GM12878 (cell line): ENCODE measurements at regions not wholly inside any gene's neighbourhood (a gene's known extent, or its start where the extent isn't known, plus 50 kb on each side); places are given as distances from the start of the nearest gene placed in this dataset.

Source experiments
- REST ChIP-seq: IDR thresholded peaks from 2 replicates; pipeline ENCODE4 v1.6.1; 2012; ENCODE audit warnings: mild to moderate bottlenecking, low read depth, low read length
- SREBF2 ChIP-seq: IDR thresholded peaks from 2 replicates; pipeline ENCODE4 v1.6.1; 2012; ENCODE audit warnings: mild to moderate bottlenecking, low read length

GRCh38 chr5:2101685-2102084 lies 219.0 kb upstream of the IRX4 start:
- TF ChIP-seq SREBF2, result no peak
- TF ChIP-seq REST, result no peak
